Hypothalamus (tissue), 51 donors: ENCODE measurements at regions not wholly inside any gene's neighbourhood (a gene's known extent, or its start where the extent isn't known, plus 50 kb on each side); places are given as distances from the start of the nearest gene placed in this dataset.
"Not testable (repeated sequence)": the region's sequence is repeated elsewhere in the genome, so short reads cannot be mapped to it uniquely, and the experiment has no call there.

Source experiments
- DNase-seq, 51 donors: peaks; one replicate each; lab custom pipeline; 2025; lab: John Stamatoyannopoulos, UW

- DNase-seq = not testable (repeated sequence)
Observed at GRCh38 chr5:18617191-18617590, 982.9 kb downstream of the TAF11L14 start.

- DNase-seq = no peak
Observed at GRCh38 chr5:18630458-18631045, 996.3 kb downstream of the TAF11L14 start.

- DNase-seq = no peak
Observed at GRCh38 chr5:18652404-18653215, 1018.4 kb downstream of the TAF11L14 start.

GRCh38 chr5:18653216-18653752, 1019.0 kb downstream of the TAF11L14 start:
- no peak for DNase-seq

- DNase-seq = no peak
Observed at GRCh38 chr5:18660511-18660910, 1026.3 kb downstream of the TAF11L14 start.

GRCh38 chr5:18662231-18662630, 1028.0 kb downstream of the TAF11L14 start:
- DNase-seq = no peak

- not testable (repeated sequence) for DNase-seq
Observed at GRCh38 chr5:18674212-18674611, 1040.0 kb downstream of the TAF11L14 start.

- no peak for DNase-seq
Observed at GRCh38 chr5:18675041-18675440, 1040.8 kb downstream of the TAF11L14 start.

GRCh38 chr5:18686253-18686652, 1052.0 kb downstream of the TAF11L14 start:
- DNase-seq = no peak

- DNase-seq = no peak
Observed at GRCh38 chr5:18687429-18687828, 1053.2 kb downstream of the TAF11L14 start.

- DNase-seq = no peak
Observed at GRCh38 chr5:18699681-18700080, 1065.4 kb downstream of the TAF11L14 start.

GRCh38 chr5:18702821-18703220, 1068.6 kb downstream of the TAF11L14 start:
- DNase-seq = no peak

GRCh38 chr5:18712936-18713485, 1078.8 kb downstream of the TAF11L14 start:
- DNase-seq = no peak

- DNase-seq = no peak
Observed at GRCh38 chr5:18720002-18720401, 1085.7 kb downstream of the TAF11L14 start.

GRCh38 chr5:18732556-18733479, 1098.6 kb downstream of the TAF11L14 start:
- no peak for DNase-seq

- no peak for DNase-seq
Observed at GRCh38 chr5:18736051-18736398, 1101.8 kb downstream of the TAF11L14 start.

GRCh38 chr5:18736736-18737135, 1102.5 kb downstream of the TAF11L14 start:
- not testable (repeated sequence) for DNase-seq

- no peak for DNase-seq
Observed at GRCh38 chr5:18740301-18740700, 1106.0 kb downstream of the TAF11L14 start.

- DNase-seq = no peak
Observed at GRCh38 chr5:18742830-18743229, 1108.6 kb downstream of the TAF11L14 start.

GRCh38 chr5:18744441-18744840, 1110.2 kb downstream of the TAF11L14 start:
- no peak for DNase-seq
